Thymus (tissue), 11 donors: ENCODE measurements at regions not wholly inside any gene's neighbourhood (a gene's known extent, or its start where the extent isn't known, plus 50 kb on each side); places are given as distances from the start of the nearest gene placed in this dataset.

Experiments used
- DNase-seq, 9 donors: peaks; one replicate each; pipeline ENCODE4 v3.0.0-alpha.2; 2013; ENCODE audit warnings: low spot score in 9 of 9, low read depth in 6 of 9, missing footprints in 1 of 9
- H3K27ac ChIP-seq, 2 donors: one replicate each; pipeline ENCODE4 v1.5.1; 2013; ENCODE audit warnings: control low read depth in 1 of 2, low read depth in 1 of 2, low read length in 1 of 2, mild to moderate bottlenecking in 1 of 2, moderate library complexity in 1 of 2
- H3K27me3 ChIP-seq, 2 donors: one replicate each; pipeline ENCODE4 v1.5.1; 2013; ENCODE audit warnings: low read length in 1 of 2; ENCODE audit not compliant: control insufficient read depth in 2 of 2, insufficient read depth in 1 of 2
- H3K36me3 ChIP-seq, 2 donors: one replicate each; pipeline ENCODE4 v1.5.1; 2013; ENCODE audit warnings: low read length in 1 of 2, mild to moderate bottlenecking in 1 of 2, moderate library complexity in 1 of 2; ENCODE audit not compliant: control insufficient read depth in 2 of 2, insufficient read depth in 2 of 2
- H3K4me1 ChIP-seq, 2 donors: one replicate each; pipeline ENCODE4 v1.5.1; 2013; ENCODE audit warnings: low read length in 2 of 2; ENCODE audit not compliant: control insufficient read depth in 2 of 2, insufficient read depth in 2 of 2
- H3K4me3 ChIP-seq, 2 donors: one replicate each; pipeline ENCODE4 v1.5.1; 2013; ENCODE audit warnings: low read length in 2 of 2, control low read depth in 1 of 2, mild to moderate bottlenecking in 1 of 2
- H3K9me3 ChIP-seq, 2 donors: one replicate each; pipeline ENCODE4 v1.5.1; 2013; ENCODE audit warnings: low read length in 1 of 2, mild to moderate bottlenecking in 1 of 2; ENCODE audit not compliant: control insufficient read depth in 2 of 2, insufficient read depth in 1 of 2
- WGBS: extraction: QIAGEN DNeasy Blood & Tissue Kit; methylation state at CpG from one replicate; pipeline ENCODE4 v1.1.7; 2013; 5-methylcytosine and 5-hydroxymethylcytosine counted together
- donor health status: healthy.

DNA sequence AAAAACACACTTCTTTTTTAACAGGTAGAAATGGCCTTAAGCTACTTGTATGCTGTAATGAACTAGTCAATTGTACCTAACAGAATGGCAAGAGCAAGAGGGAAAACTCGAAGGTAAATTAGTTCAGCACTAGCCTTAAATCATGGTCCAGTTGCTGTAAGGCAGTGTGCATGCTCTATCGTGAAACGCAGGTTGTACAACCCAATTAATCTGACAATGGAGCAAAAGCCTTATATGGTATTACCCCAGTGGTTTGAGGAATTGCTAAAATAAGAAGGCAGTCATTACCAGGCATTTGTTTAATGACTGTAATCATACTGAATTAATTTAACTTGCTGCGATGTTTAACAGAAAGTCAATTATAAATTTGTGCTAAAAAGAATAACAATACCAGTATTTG lies 69.3 kb upstream of the SOX4 start:
- Histone ChIP-seq H3K4me1 (no peaks in the 10 kb centered on the region), H3K27me3 (no peaks in the 10 kb centered on the region), H3K9me3 (no peaks in the 10 kb centered on the region), H3K27ac (no peak overlapping the region), H3K36me3 (no peaks in the 10 kb centered on the region), H3K4me3 (no peak overlapping the region)
- DNase-seq, result no peak
- WGBS, result 93% methylated on average over 4 of the region's 4 CpGs

DNA sequence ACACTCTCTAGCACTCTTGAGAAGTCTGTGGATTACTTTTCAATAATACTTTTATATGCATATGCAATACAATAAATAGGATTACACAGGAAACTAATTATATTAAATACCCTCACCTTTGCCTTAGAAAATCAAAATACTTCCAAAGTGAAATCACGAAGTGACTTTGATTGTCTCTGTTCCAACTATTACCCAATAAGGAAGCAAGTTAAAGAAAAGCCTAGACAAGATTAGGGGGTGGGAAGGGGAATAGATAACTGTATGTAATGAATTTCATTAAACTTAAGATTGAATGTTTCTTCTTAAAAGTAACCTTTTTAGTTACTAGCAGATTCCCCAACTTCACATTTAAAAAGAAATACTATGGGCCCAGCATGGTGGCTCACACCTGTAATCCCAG lies 66.6 kb upstream of the SOX4 start:
- no peak overlapping the region for H3K27ac ChIP-seq
- DNase-seq, result no peak
- no peaks in the 10 kb centered on the region for H3K9me3 ChIP-seq
- H3K4me1 ChIP-seq, result no peaks in the 10 kb centered on the region
- no peak overlapping the region for H3K4me3 ChIP-seq
- WGBS, result 53% methylated on average over 1 of the region's 1 CpG
- H3K36me3 ChIP-seq, result no peaks in the 10 kb centered on the region
- H3K27me3 ChIP-seq, result no peaks in the 10 kb centered on the region

DNA sequence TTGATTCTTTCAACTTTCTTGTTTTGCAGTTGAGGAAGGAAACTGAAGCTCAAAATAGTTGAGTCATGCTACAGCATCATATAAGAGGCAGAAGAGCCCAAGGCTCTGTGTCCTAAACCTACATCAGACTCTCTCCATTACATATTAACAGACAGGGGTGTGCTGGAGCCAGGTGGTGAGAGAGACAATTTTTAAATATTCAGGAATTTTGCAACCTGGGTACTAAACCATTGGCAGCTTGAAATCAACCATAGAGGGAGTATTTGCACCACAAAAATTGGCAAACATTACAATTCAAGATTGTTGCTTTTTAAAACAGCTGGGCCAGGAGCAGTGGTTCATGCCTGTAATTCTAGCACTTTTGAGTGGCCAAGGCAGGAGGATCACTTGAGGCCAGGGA lies 65.8 kb upstream of the SOX4 start:
- Histone ChIP-seq H3K27ac (no peak overlapping the region), H3K4me3 (no peak overlapping the region), H3K4me1 (no peaks in the 10 kb centered on the region), H3K36me3 (no peaks in the 10 kb centered on the region), H3K9me3 (no peaks in the 10 kb centered on the region), H3K27me3 (no peaks in the 10 kb centered on the region)
- DNase-seq, result peak in 4 of 9 donors; percentile 2 to 44 (median 9)

DNA sequence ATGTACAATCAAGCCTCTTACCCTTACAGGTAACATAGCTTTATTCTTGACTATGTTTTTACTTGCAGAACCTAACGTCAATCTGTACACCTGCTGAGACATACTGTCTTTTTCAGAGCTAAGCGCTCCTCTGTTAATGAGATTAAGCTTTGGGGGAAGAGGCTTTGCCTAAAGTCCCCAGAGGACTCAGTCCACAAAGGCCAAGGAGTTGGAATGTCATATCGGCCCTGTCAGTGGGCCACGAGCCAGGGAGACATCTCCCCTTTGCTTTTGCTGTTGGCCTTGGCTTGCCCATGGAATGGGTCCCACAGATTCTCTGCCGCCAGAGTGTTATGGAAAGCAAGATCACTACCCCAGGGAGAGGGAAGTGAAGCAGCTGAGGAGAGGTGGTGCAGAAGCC lies 64.1 kb upstream of the SOX4 start:
- no peak for DNase-seq
- H3K9me3 ChIP-seq, result no peaks in the 10 kb centered on the region
- H3K4me1 ChIP-seq, result no peaks in the 10 kb centered on the region
- no peaks in the 10 kb centered on the region for H3K36me3 ChIP-seq
- H3K4me3 ChIP-seq, result no peak overlapping the region
- H3K27ac ChIP-seq, result no peak overlapping the region
- H3K27me3 ChIP-seq, result no peaks in the 10 kb centered on the region
- WGBS, result 97% methylated on average over 5 of the region's 5 CpGs

DNA sequence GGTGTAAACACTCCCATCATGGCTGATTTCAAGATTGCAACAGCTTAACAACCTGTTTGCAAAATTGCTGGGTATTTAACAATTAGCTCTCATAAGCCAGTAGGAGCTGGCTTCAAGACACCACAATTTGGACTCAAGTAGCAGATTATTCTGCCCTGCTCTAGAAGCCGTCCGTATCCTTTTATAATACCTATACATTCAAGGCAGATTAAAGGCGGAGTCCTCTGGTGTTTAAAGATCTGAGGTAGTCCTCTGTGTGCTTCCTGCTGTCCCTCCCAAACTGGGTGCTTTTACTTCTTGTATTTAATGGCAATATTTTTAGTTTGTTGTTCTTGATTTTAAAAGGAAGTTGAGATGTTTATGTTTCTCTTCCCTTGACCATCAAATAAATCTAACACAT lies 62.2 kb upstream of the SOX4 start:
- Histone ChIP-seq H3K27ac (no peak overlapping the region), H3K4me1 (no peaks in the 10 kb centered on the region)

DNA sequence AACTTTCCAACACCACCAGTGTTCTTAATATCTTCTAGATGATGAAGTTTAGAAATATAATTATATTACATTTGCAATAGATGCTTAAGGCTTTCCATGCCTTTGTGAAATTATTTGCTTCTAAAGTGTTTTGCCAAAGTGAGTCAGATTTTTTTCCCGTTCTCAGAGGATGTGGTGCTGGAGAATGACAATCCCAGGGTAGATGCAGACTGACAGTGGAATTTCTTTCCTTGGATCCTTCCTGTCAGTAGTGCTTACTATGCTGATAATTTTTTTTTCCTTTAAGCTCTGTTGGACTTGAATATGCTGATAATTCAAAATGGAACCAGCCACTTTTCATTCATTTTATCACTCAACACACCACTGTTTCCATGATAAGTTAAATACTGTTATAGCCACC lies 59.9 kb upstream of the SOX4 start:
- 97% methylated on average over 1 of the region's 1 CpG for WGBS
- Histone ChIP-seq H3K4me3 (no peak overlapping the region), H3K27ac (no peak overlapping the region), H3K36me3 (no peaks in the 10 kb centered on the region), H3K9me3 (no peaks in the 10 kb centered on the region), H3K4me1 (no peaks in the 10 kb centered on the region), H3K27me3 (no peaks in the 10 kb centered on the region)
- DNase-seq, result no peak

More for the DNA sequence above, 62.2 kb upstream of the SOX4 start:
- no peaks in the 10 kb centered on the region for H3K27me3 ChIP-seq
- no peak for DNase-seq
- H3K4me3 ChIP-seq, result no peak overlapping the region
- H3K36me3 ChIP-seq, result no peaks in the 10 kb centered on the region
- WGBS, result 97% methylated on average over 3 of the region's 3 CpGs
- H3K9me3 ChIP-seq, result no peaks in the 10 kb centered on the region

DNA sequence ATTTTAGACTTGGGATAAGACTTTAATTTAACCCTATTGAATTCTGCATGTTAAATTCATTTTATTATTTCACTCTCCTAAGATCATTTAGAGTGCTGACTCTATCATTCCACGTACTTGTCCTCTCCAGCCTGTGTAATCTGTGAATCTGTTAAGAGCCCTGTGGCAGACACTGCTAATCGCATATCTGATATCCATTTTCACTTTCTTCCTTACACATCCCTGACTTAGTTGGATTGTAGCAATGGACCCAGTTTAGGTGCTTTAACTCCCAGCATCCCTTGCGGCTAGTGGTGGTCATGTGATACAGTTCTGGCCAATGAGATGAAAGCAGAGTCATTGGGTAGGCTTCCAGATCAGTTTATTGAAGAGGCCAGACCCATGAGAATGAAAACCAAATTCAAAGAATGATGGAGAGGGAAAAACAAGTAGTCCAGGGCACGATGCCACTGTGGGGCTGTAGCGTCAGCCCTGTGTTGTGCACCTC lies 57.2 kb upstream of the SOX4 start:
- H3K36me3 ChIP-seq, result no peaks in the 10 kb centered on the region
- 97% methylated on average over 5 of the region's 5 CpGs for WGBS

DNA sequence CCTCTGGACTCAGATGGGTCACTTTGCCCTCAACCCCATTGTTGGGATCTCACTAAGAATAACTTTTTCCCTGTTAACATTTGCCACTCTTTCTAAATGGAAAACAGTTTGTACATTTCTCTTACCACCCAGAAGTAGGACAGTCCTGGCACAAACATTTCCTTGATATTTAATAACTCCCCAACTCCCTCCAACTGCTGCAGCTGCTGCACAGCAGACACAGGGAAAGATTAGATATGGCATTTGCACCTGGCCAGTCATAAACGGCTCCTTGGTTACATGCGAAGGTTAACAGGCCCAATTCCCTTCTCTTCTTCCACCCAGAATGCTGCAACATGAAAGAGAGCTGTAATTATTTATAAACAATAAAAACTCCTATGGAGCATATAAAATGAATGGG lies 55.9 kb upstream of the SOX4 start:
- Histone ChIP-seq H3K27ac (no peak overlapping the region), H3K9me3 (no peaks in the 10 kb centered on the region), H3K27me3 (no peaks in the 10 kb centered on the region), H3K4me1 (no peaks in the 10 kb centered on the region), H3K36me3 (no peaks in the 10 kb centered on the region), H3K4me3 (no peak overlapping the region)
- WGBS, result 98% methylated on average over 2 of the region's 2 CpGs
- no peak for DNase-seq

More for the DNA sequence above, 57.2 kb upstream of the SOX4 start:
- no peak overlapping the region for H3K4me3 ChIP-seq
- H3K27ac ChIP-seq, result no peak overlapping the region
- H3K9me3 ChIP-seq, result no peaks in the 10 kb centered on the region
- H3K27me3 ChIP-seq, result no peaks in the 10 kb centered on the region
- no peaks in the 10 kb centered on the region for H3K4me1 ChIP-seq
- DNase-seq, result no peak

DNA sequence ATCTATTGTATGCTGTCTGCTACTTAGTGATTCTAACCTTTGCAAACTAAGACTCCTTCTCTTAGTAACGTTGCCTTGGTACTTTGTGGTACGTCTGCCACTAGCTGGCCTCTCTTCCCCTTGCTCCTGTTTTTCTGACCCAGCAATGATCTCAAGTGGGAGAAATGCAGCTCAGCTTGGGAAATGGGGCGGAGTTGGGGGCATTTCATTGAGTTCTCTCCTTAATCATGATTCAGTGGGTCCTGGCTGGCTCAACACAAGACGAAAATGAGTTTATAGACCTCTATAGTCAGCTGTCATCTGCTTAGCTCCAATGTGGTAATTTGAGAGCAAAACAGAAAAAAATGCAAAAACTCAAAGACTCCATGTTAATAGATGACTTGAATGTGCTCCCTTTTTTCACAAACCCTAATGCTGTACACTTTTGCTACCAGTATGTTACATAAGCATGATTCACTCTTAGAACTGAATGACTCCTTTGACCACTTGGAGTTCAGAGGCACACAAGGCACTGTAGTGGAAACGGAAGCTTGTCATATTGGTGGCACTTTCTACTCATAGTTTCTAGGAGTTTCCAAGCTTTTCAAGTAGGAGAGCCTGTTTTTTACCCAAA lies 55.3 kb upstream of the SOX4 start:
- no peak overlapping the region for H3K4me3 ChIP-seq
- no peaks in the 10 kb centered on the region for H3K36me3 ChIP-seq
- H3K4me1 ChIP-seq, result no peaks in the 10 kb centered on the region
- no peaks in the 10 kb centered on the region for H3K27me3 ChIP-seq
- H3K9me3 ChIP-seq, result no peaks in the 10 kb centered on the region
- no peak overlapping the region for H3K27ac ChIP-seq
- 95% methylated on average over 5 of the region's 5 CpGs for WGBS
- DNase-seq, result no peak
